GM23248 (cell line): ENCODE measurements at regions not wholly inside any gene's neighbourhood (a gene's known extent, or its start where the extent isn't known, plus 50 kb on each side); places are given as distances from the start of the nearest gene placed in this dataset.

Source experiments
- DNase-seq: peaks from one replicate; pipeline ENCODE4 v3.0.0-alpha.2; 2015
- H2AFZ ChIP-seq: fragments of 200-600 bp; sonication (generic); 2 replicates; pipeline ENCODE4 v1.6.1; 2016; ENCODE audit warnings: antibody characterized with exemption
- H3F3A ChIP-seq: fragments of 200-600 bp; sonication (generic); 2 replicates; pipeline ENCODE4 v1.6.1; 2016; ENCODE audit warnings: mild to moderate bottlenecking, antibody characterized with exemption, mixed run types; ENCODE audit not compliant: insufficient read depth
- H3K27ac ChIP-seq: fragments of 200-600 bp; sonication (generic); 2 replicates; pipeline ENCODE4 v1.5.1; 2016; ENCODE audit warnings: mild to moderate bottlenecking
- H3K27me3 ChIP-seq: fragments of 200-600 bp; sonication (generic); replicated peaks from 2 replicates; pipeline ENCODE4 v1.6.1; 2016; ENCODE audit warnings: mild to moderate bottlenecking; ENCODE audit not compliant: insufficient read depth
- H3K36me3 ChIP-seq: fragments of 200-600 bp; sonication (generic); 2 replicates; pipeline ENCODE4 v1.6.1; 2016; ENCODE audit warnings: low read depth, mild to moderate bottlenecking
- H3K4me1 ChIP-seq: fragments of 200-600 bp; sonication (generic); 2 replicates; pipeline ENCODE4 v1.6.1; 2016; ENCODE audit warnings: mild to moderate bottlenecking; ENCODE audit not compliant: insufficient read depth
- H3K4me2 ChIP-seq: fragments of 200-600 bp; sonication (generic); one replicate; pipeline ENCODE4 v1.6.1; 2016; ENCODE audit warnings: mild to moderate bottlenecking; ENCODE audit not compliant: unreplicated experiment
- H3K4me3 ChIP-seq: fragments of 200-600 bp; sonication (generic); 2 replicates; pipeline ENCODE4 v1.5.1; 2016; ENCODE audit warnings: mild to moderate bottlenecking
- H3K79me2 ChIP-seq: fragments of 200-600 bp; sonication (generic); 2 replicates; pipeline ENCODE4 v1.6.1; 2016; ENCODE audit warnings: mild to moderate bottlenecking; ENCODE audit not compliant: insufficient read depth
- H3K9ac ChIP-seq: fragments of 200-600 bp; sonication (generic); 2 replicates; pipeline ENCODE4 v1.6.1; 2016; ENCODE audit warnings: mild to moderate bottlenecking
- H3K9me2 ChIP-seq: fragments of 200-600 bp; sonication (generic); 2 replicates; pipeline ENCODE4 v1.6.1; 2016; ENCODE audit warnings: mixed run types, mild to moderate bottlenecking, moderate library complexity; ENCODE audit not compliant: insufficient read depth
- H3K9me3 ChIP-seq: fragments of 200-600 bp; sonication (generic); one replicate; pipeline ENCODE4 v1.6.1; 2017; ENCODE audit warnings: low read depth
- H4K20me1 ChIP-seq: fragments of 200-600 bp; sonication (generic); 2 replicates; pipeline ENCODE4 v1.6.0; 2016; ENCODE audit not compliant: insufficient read depth
- EZH2 ChIP-seq: fragments of 200-600 bp; sonication (generic); IDR thresholded peaks from 2 replicates; pipeline ENCODE4 v1.6.1; 2018; ENCODE audit warnings: antibody characterized with exemption, mild to moderate bottlenecking; ENCODE audit not compliant: insufficient read depth, poor library complexity, severe bottlenecking
- EZH2phosphoT487 ChIP-seq: fragments of 200-600 bp; sonication (generic); IDR thresholded peaks from 2 replicates; pipeline ENCODE4 v1.6.1; 2018; ENCODE audit warnings: antibody characterized with exemption, moderate library complexity, mild to moderate bottlenecking, low read depth; ENCODE audit not compliant: insufficient read depth
- WGBS, 2 experiments: methylation state at CpG; one replicate each; pipeline ENCODE4 v1.1.6; 2015 to 2017; ENCODE audit warnings: low lambda C conversion rate in 2 of 2, low coverage in 1 of 2; ENCODE audit errors: missing lambda C conversion rate in 2 of 2; 5-methylcytosine and 5-hydroxymethylcytosine counted together
- in situ Hi-C: fragments of 300-500 bp; cut with MboI; formaldehyde crosslinking; loops from 2 replicates; pipeline ENCODE4 v1.15.0; 2020

- 38 to 42% methylated on average over 2 of the region's 2 CpGs for WGBS, 2 experiments
- Histone ChIP-seq H3K4me2 (no peak overlapping the region), H3K9me3 (no peaks in the 10 kb centered on the region), H4K20me1 (no peaks in the 10 kb centered on the region), H3K9me2 (no peaks in the 10 kb centered on the region), H3K79me2 (no peaks in the 10 kb centered on the region), H3K27ac (no peak overlapping the region), H3K4me3 (no peak overlapping the region), H3K27me3 (no peaks in the 10 kb centered on the region), H3K36me3 (no peaks in the 10 kb centered on the region), H3F3A (no peaks in the 10 kb centered on the region), H3K9ac (no peak overlapping the region), H2AFZ (no peak overlapping the region), H3K4me1 (no peaks in the 10 kb centered on the region)
- TF ChIP-seq EZH2 = no peak
- no peak for TF ChIP-seq EZH2phosphoT487
- in situ Hi-C loops = no loop called here
- DNase-seq = no peak
Observed at GRCh38 chr13:64283926-64284325, 2868.3 kb upstream of the PCDH20 start.

GRCh38 chr13:64278493-64278892, 2862.8 kb upstream of the PCDH20 start:
- TF ChIP-seq EZH2phosphoT487 (no peak), EZH2 (no peak)
- Histone ChIP-seq H4K20me1 (no peaks in the 10 kb centered on the region), H3K9ac (no peak overlapping the region), H3K27ac (no peak overlapping the region), H3K79me2 (no peaks in the 10 kb centered on the region), H3K4me1 (no peaks in the 10 kb centered on the region), H3K27me3 (no peaks in the 10 kb centered on the region), H3F3A (no peaks in the 10 kb centered on the region), H3K9me3 (no peaks in the 10 kb centered on the region), H3K4me2 (no peak overlapping the region), H2AFZ (no peak overlapping the region), H3K4me3 (no peak overlapping the region), H3K36me3 (no peaks in the 10 kb centered on the region), H3K9me2 (no peaks in the 10 kb centered on the region)
- in situ Hi-C loops = no loop called here
- DNase-seq = peak; percentile 22
- 15 to 20% methylated on average over 5 of the region's 5 CpGs for WGBS, 2 experiments

GRCh38 chr13:64277097-64277496, 2861.4 kb upstream of the PCDH20 start:
- TF ChIP-seq EZH2phosphoT487 (no peak), EZH2 (no peak)
- in situ Hi-C loops = no loop called here
- H3K4me2 ChIP-seq = no peak overlapping the region
- no peaks in the 10 kb centered on the region for H3K9me2 ChIP-seq
- H3K27ac ChIP-seq = no peak overlapping the region
- no peaks in the 10 kb centered on the region for H3K27me3 ChIP-seq
- no peak overlapping the region for H3K4me3 ChIP-seq
- H2AFZ ChIP-seq = no peak overlapping the region
- H3K36me3 ChIP-seq = no peaks in the 10 kb centered on the region
- DNase-seq = no peak
- no peak overlapping the region for H3K9ac ChIP-seq
- no peaks in the 10 kb centered on the region for H3K79me2 ChIP-seq
- no peaks in the 10 kb centered on the region for H3K4me1 ChIP-seq
- no peaks in the 10 kb centered on the region for H4K20me1 ChIP-seq
- 51 to 55% methylated on average over 2 of the region's 2 CpGs for WGBS, 2 experiments
- peaks cover 3% of the 10 kb centered on the region for H3K9me3 ChIP-seq
- no peaks in the 10 kb centered on the region for H3F3A ChIP-seq

GRCh38 chr13:64276232-64276631, 2860.6 kb upstream of the PCDH20 start:
- Histone ChIP-seq H3K27me3 (no peaks in the 10 kb centered on the region), H3F3A (no peaks in the 10 kb centered on the region), H3K4me3 (no peak overlapping the region), H3K9ac (no peak overlapping the region), H3K4me2 (no peak overlapping the region), H3K27ac (no peak overlapping the region), H3K36me3 (no peaks in the 10 kb centered on the region), H3K79me2 (no peaks in the 10 kb centered on the region), H3K4me1 (no peaks in the 10 kb centered on the region), H2AFZ (no peak overlapping the region), H3K9me3 (peaks cover 3% of the 10 kb centered on the region), H4K20me1 (no peaks in the 10 kb centered on the region), H3K9me2 (no peaks in the 10 kb centered on the region)
- 25 to 32% methylated on average over 2 of the region's 2 CpGs for WGBS, 2 experiments
- TF ChIP-seq EZH2 (no peak), EZH2phosphoT487 (no peak)
- in situ Hi-C loops = no loop called here
- no peak for DNase-seq
